ENCODE measurements at regions not wholly inside any gene's neighbourhood (a gene's known extent, or its start where the extent isn't known, plus 50 kb on each side); places are given as distances from the start of the nearest gene placed in this dataset.

DNA sequence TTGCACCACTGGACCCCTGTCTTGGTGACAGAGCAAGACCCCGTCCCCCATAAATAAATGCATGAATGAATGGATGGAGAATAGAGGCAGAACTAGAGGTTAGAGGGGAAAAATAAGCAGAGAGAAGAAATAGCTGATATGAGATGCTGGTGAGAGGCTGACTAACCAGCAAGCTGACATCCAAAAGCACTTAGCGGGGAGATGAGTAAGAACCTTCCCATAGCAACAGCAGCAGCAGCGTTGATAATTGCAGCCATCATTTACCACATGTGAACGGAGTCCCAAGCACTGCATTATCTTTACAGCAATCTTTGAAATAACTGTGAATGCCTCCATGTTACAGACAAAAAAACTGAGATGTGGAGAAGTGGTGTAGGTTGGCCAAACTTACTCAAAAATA, 777.3 kb upstream of the EEF2KMT start:
- TF ChIP-seq, protein P1, sequence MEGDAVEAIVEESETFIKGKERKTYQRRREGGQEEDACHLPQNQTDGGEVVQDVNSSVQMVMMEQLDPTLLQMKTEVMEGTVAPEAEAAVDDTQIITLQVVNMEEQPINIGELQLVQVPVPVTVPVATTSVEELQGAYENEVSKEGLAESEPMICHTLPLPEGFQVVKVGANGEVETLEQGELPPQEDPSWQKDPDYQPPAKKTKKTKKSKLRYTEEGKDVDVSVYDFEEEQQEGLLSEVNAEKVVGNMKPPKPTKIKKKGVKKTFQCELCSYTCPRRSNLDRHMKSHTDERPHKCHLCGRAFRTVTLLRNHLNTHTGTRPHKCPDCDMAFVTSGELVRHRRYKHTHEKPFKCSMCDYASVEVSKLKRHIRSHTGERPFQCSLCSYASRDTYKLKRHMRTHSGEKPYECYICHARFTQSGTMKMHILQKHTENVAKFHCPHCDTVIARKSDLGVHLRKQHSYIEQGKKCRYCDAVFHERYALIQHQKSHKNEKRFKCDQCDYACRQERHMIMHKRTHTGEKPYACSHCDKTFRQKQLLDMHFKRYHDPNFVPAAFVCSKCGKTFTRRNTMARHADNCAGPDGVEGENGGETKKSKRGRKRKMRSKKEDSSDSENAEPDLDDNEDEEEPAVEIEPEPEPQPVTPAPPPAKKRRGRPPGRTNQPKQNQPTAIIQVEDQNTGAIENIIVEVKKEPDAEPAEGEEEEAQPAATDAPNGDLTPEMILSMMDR (conservative IDR thresholded peaks at IDR 0.05 in 1 of 2, IDR thresholded peaks at IDR 0.05 in 1 of 2; ENCODE audit: low read depth in 1 of 2, low read length in 2 of 2), result no peak
- TF ChIP-seq EZH2 (IDR thresholded peaks at IDR 0.05; ENCODE audit: low read length, missing control alignments), result no peak

Data from fibroblast of lung (primary cell).